ENCODE measurements at regions not wholly inside any gene's neighbourhood (a gene's known extent, or its start where the extent isn't known, plus 50 kb on each side); places are given as distances from the start of the nearest gene placed in this dataset.

- H3K14ac ChIP-seq (replicated peaks; ENCODE audit: low read depth, low read length) = no peak overlapping the region
- CTCF ChIA-PET = interaction anchor here (0.6 kb wide), 1 partner anchor 20 kb away, joined by 3 read pairs; no protein-coding TSS in a partner anchor
- H3K27me3 ChIP-seq (ENCODE audit: control insufficient read depth, insufficient read depth, low read length) = no peaks in the 10 kb centered on the region
- BruUV-seq (replicated peaks) = no TSS peak
- no peak for TF ChIP-seq MXI1 (IDR thresholded peaks at IDR 0.05; ENCODE audit: borderline replicate concordance, low read depth, low read length)
- no peak for TF ChIP-seq ELK1 (IDR thresholded peaks at IDR 0.05; ENCODE audit: borderline replicate concordance, low read depth, low read length)
- no peak for TF ChIP-seq CHD1 (IDR thresholded peaks at IDR 0.05; ENCODE audit: low read depth, low read length)
- TF ChIP-seq CEBPB (IDR thresholded peaks at IDR 0.05; ENCODE audit: low read depth, low read length) = no peak
- TF ChIP-seq POLR2A (IDR thresholded peaks at IDR 0.05; ENCODE audit: low read depth, low read length) = no peak
- TF ChIP-seq MAZ (IDR thresholded peaks at IDR 0.05; ENCODE audit: borderline replicate concordance, low read depth, low read length) = no peak
- TF ChIP-seq NFE2L2 (IDR thresholded peaks at IDR 0.05; ENCODE audit: low read depth, low read length) = no peak
- no peak for TF ChIP-seq CTCF (conservative IDR thresholded peaks at IDR 0.05; ENCODE audit: low read depth, low read length)
- TF ChIP-seq RFX5 (IDR thresholded peaks at IDR 0.05; ENCODE audit: low read depth, low read length) = no peak
- TF ChIP-seq FOS (IDR thresholded peaks at IDR 0.05; ENCODE audit: low read depth, low read length) = no peak
- TF ChIP-seq SMC3 (IDR thresholded peaks at IDR 0.05; ENCODE audit: low read depth, low read length) = no peak
- no peak for TF ChIP-seq USF2 (IDR thresholded peaks at IDR 0.05; ENCODE audit: low read depth, low read length)
- no peak for TF ChIP-seq BHLHE40 (IDR thresholded peaks at IDR 0.05; ENCODE audit: low read depth, low read length)
- TF ChIP-seq RCOR1 (IDR thresholded peaks at IDR 0.05; ENCODE audit: insufficient replicate concordance, low read length) = no peak
- TF ChIP-seq MAFK (IDR thresholded peaks at IDR 0.05; ENCODE audit: low read depth, low read length) = no peak
- TF ChIP-seq RAD21 (IDR thresholded peaks at IDR 0.05; ENCODE audit: low read length) = no peak
- no peak overlapping the region for H4K8ac ChIP-seq (ENCODE audit: low read depth in 2 of 2, low read length in 2 of 2)
- no peak overlapping the region for H3K4ac ChIP-seq (ENCODE audit: low read depth, low read length)
- no peak overlapping the region for H3K4me2 ChIP-seq (ENCODE audit: low read depth, low read length)
- no peak overlapping the region for H2BK15ac ChIP-seq (ENCODE audit: low read depth, low read length)
- H3K9me1 ChIP-seq (ENCODE audit: insufficient read depth, low read length) = no peaks in the 10 kb centered on the region
- H2BK5ac ChIP-seq (ENCODE audit: low read depth, low read length, poor library complexity, severe bottlenecking) = no peak overlapping the region
- H3K23ac ChIP-seq (ENCODE audit: low read depth, low read length) = no peak overlapping the region
- no peak overlapping the region for H3K4me3 ChIP-seq (ENCODE audit: insufficient read depth, low read depth, low read length)
- H3K4me1 ChIP-seq (ENCODE audit: control insufficient read depth, insufficient read depth, low read length) = no peaks in the 10 kb centered on the region
- H4K20me1 ChIP-seq (ENCODE audit: insufficient read depth, low read length) = no peaks in the 10 kb centered on the region
- POLR2A ChIA-PET (ENCODE audit: unreplicated experiment) = no interaction called here
- WGBS, 2 experiments (ENCODE audit: extremely low coverage in 2 of 2, insufficient read length in 1 of 2) = no CpG with 5 or more reads among the region's 5 CpGs
- no peaks in the 10 kb centered on the region for H3K79me1 ChIP-seq (ENCODE audit: low read depth in 1 of 2, low read length in 2 of 2)
- no peak overlapping the region for H4K91ac ChIP-seq (ENCODE audit: insufficient read depth, low read depth, low read length)
- H3K27ac ChIP-seq (ENCODE audit: insufficient read depth, low read length) = no peak overlapping the region
- DNase-seq (no peak), ATAC-seq (ENCODE audit: low read depth) (no peak)
- intact Hi-C loops (cut with micrococcal nuclease) (no loop called here), in situ Hi-C loops (cut with MboI; ENCODE audit: low sequenced_read_pairs) (no loop called here), dilution Hi-C loops (cut with HindIII; ENCODE audit: low sequenced_read_pairs, unreplicated experiment) (no loop called here)
- H2AFZ ChIP-seq (replicated peaks; ENCODE audit: low read length, poor library complexity) = no peak overlapping the region
- no peak overlapping the region for H3K56ac ChIP-seq (ENCODE audit: extremely low read depth, insufficient read depth, low read length)
- no peak overlapping the region for H2AK5ac ChIP-seq (ENCODE audit: low read depth, low read length)
- no peak overlapping the region for H2BK20ac ChIP-seq (ENCODE audit: low read depth, low read length)
- H2AK9ac ChIP-seq (replicated peaks; ENCODE audit: low read depth, low read length, poor library complexity) = no peak overlapping the region
- H3K9ac ChIP-seq (ENCODE audit: low read depth, low read length) = no peak overlapping the region
- H3K9me3 ChIP-seq (ENCODE audit: control insufficient read depth, insufficient read depth, low read length) = no peaks in the 10 kb centered on the region
- H2BK120ac ChIP-seq (ENCODE audit: low read depth, low read length) = no peak overlapping the region
- no peaks in the 10 kb centered on the region for H3K36me3 ChIP-seq (ENCODE audit: control insufficient read depth, insufficient read depth, low read length)
- H4K5ac ChIP-seq (ENCODE audit: low read depth, low read length) = no peak overlapping the region
- no peak overlapping the region for H3K18ac ChIP-seq (ENCODE audit: low read depth, low read length)
These were observed 256.9 kb upstream of the SESN3 start for GRCh38 chr11:95487938-95488337.

Measured in IMR-90 (cell line).